NCI-H460 (cell line): ENCODE measurements at regions not wholly inside any gene's neighbourhood (a gene's known extent, or its start where the extent isn't known, plus 50 kb on each side); places are given as distances from the start of the nearest gene placed in this dataset.

Source experiments
- DNase-seq: peaks from one replicate; pipeline ENCODE4 v3.0.0-alpha.2; 2016; ENCODE audit warnings: low read depth; ENCODE audit errors: extremely low read depth
- small RNA-seq, 2 experiments: library from RNA; depleted of rRNA; stranded (forward); fragments of <200 nt; gene quantifications; one replicate each; pipeline ENCODE3, GENCODE V24; 2014

GRCh38 chr3:192079098-192079497 is 618.1 kb downstream of the PYDC2 start:
- DNase-seq = no peak

- no peak for DNase-seq
Observed at GRCh38 chr3:192080336-192080735, 619.4 kb downstream of the PYDC2 start.

- DNase-seq = no peak
Observed at GRCh38 chr3:192082730-192083660, 622.0 kb downstream of the PYDC2 start.

Small RNAs in the stretch of these regions (small RNA-seq; reads per million reads assigned to genes)
- gene RF00019 = 0 reads per million in 2 experiments
